GM21360 (cell line): ENCODE measurements at regions not wholly inside any gene's neighbourhood (a gene's known extent, or its start where the extent isn't known, plus 50 kb on each side); places are given as distances from the start of the nearest gene placed in this dataset.

Source experiments
- ATAC-seq: cut with Tn5 transposase; IDR thresholded peaks from one replicate; pipeline ENCODE4 v1.9.1; 2021; ENCODE audit warnings: mild to moderate bottlenecking, moderate library complexity; ENCODE audit not compliant: unreplicated experiment

DNA sequence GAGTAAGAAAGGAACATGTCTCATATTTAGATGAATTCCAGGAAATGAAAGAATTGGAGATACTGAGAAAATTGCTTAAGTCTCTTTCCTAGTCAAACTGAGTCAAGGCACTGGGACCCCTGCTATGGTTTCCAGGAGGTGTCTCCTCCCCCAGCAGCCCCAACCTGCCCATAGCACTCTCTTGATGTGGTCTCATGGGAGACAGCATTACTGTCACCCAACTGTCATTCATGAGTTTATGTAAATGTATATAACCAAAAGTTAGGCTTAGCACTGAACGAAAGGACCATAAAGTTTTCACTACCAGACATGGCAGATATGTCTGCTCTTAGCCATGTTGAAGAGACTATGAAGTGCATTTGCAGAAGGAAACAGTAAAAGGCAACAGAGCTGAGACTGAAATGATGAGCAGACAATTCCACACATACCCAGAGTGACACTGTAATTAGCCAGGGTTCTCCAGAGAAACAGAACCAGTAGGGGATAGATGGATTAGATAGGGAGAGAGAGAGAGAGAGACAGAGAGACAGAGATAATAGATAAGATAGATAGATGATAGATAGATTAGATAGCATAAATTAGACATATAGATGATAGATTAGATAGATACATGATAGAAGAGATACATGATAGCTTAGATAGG lies 328.1 kb downstream of the BRD1 start:
- no peak for ATAC-seq

DNA sequence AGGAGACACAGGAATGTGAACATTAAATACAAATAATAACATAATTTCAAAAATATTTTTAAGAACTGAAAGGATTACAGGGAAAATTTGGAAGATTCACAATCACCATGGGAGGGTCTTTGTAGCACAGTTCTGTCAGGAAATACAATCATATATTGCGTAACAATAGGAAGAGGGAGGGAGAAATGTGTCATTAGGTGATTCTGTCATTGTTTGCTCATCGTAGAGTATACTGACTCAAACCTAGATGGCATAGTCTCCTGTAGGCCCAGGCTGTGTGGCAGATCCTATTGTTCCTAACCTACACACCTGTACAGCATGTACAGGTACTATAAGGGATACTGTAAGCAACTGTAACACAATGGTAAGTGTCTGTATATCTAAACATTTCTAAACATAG lies 330.4 kb downstream of the BRD1 start:
- no peak for ATAC-seq

DNA sequence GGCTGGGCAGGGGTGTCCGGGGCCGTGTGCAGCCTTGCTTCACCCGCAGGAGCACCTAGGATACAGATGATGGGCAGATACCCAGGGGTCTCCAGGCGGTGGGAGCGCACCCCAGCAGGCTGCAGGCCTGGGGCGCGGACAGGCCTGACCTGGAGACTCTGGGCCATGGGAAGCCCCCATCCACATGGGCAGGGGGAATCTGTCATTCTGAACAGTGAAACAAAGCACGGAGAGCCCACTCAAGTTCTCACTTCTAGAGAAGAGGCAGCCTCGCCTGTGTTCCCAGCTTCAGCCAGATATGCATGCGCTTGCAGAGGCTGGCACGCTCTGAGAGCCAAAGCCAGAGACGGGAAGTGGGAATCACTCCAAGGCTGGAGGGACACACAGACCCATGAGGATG lies 333.1 kb downstream of the BRD1 start:
- no peak for ATAC-seq

DNA sequence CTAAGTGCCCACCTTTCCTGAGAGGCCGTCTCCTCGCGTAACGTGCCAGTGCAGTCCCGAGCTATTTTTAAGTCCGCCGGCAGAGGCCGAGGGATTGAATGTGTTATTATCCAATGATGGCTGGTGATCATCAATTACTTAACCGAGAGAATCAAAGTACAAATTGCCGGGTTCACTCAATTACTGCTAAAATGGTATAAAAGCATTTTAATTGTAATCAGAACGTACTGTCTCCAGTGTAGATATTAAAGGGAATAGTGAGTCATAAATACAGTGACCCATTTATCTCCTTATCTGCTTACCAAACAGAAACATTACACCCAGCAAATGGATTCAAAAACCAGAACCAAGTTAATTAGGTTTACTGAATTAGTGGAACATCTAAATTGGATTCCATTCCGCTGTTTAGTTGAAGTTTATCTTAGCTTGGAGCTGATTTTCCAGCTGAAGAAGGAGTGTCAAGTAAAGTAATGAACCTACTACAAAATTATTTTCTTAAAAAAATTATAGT lies 334.9 kb downstream of the BRD1 start:
- no peak for ATAC-seq

DNA sequence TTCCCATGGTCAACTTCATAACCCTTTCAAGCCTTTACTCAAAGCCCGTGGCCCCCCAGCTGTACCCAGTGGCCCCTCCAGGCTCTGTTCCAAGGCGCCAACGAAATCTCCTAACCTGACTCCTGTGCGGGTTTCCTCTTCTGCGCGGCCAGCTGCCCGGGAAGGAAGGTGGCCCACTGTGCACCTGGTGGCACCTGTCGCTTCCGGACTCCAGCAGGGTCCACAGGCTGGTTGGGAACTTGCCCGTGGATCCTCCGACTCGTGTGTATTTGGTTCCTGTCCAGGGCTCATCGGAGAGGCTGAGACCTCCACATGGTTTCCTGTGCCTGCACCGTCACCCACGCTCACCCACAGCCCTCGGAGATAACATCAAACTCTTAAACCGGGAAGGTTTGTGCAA lies 335.4 kb downstream of the BRD1 start:
- ATAC-seq, result no peak

DNA sequence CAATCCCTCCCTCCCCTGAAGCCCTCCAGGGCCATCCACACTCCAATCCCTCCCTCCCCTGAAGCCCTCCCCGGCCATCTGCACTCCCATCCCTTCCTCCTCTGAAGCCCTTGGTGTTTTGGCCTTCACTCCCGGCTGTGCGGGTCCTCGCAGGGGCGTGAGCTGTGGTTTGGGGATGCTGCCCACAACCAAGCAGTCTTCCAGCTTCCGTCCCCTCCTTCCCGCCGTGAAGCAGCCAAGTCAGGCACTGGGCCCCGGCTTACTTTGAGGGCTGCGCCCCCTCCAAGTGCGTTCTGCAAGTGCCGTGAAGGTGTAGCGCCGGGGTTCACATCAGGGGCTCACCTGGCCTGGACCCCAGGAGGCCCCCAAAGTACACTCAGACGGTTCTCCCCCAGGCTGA lies 335.9 kb downstream of the BRD1 start:
- ATAC-seq, result no peak

DNA sequence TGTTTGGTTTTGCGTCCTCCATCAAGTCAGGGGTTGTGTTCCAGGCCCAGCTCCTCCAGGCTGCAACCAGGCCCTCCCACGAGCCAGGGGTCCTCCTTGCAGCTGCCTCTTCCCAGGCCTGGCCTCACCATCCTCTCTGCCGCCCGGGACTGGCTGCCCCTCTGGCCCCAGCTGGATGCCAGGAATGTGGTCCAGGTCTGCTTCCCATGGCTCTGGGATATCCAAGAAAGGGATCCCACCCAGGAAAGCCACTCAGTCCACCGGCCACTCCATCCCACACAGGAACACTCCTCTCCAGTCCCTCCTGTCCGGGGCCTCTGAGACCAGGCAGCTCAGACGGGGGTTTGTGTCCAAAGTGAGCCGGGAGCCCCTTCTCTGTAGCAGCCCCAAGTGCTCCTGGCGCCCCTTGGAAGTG lies 336.4 kb downstream of the BRD1 start:
- no peak for ATAC-seq

DNA sequence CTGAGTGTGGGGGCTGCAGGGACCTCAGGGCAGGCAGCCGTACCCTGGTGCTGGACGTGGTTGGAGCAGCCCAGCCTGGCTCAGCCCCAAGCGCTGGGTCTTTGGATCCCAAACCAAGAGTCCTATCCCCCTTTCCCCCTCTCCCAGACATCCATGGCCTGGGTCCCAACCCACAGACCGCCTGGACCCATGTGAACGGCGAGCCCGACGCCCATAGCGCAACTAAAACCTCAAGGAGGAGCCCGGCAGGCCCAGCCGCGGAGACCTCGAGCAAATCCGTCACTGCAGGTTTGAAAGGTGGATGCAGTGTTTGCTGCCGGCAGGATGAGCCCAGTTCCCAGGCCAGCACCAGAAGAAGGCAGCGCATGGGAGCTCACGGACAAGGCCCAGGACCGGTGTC lies 337.0 kb downstream of the BRD1 start:
- no peak for ATAC-seq

DNA sequence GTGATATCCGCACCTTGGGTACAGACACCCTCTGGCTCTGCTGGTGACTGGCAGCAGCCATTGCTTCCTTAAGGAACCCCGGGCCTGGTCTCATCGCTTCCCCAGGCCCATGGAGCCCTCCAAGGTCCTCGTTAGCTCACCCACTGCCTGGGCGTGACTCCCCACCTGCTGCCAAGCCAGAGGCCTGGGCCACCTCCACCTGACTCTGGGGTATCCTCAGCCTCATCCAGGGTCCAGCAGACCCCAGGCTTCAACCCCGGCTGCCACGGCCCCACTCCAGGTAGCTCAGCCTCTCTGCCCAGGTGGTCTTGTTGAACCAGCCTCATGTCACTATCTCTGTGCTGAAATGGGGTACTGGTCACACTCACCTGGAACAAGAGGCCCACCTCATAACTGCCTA lies 337.9 kb downstream of the BRD1 start:
- no peak for ATAC-seq

DNA sequence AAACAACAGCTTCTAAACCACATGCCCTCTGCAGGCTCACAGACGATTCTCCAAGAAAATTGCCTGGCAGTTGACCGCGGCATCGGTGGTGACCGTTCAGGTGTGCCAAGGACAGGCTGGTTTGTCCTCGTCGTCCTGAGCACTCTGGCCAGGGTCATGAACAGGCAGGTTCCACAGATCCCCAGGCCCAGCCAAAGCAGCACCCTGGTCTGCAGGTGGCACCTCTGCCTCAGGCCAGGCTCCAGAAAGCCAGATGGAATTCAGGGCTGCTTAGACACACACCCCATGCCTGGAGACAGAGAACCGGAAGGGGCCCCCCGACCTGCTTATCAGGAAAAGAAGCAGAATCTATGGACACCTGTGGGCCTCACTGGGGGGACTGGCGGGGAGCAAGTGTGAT lies 338.7 kb downstream of the BRD1 start:
- ATAC-seq, result no peak

DNA sequence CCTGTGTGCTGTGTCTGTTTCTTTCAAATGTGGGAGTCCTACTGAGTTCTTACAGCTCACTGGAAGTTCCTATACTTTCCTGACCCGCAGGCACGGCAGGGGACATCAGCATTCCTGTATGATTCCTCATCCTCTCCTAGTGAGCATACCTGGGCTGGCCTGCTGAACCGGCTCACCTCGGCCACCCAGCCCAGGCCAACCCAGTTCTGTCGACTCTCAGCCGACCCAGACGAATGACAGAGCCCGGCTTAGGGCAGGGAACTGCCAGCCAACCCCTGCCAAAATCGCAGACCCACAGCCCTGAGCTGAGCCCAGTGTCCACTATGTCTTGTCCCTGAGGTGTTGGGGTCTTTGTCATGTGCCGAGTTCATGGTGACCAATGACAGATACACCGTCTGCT lies 339.7 kb downstream of the BRD1 start:
- ATAC-seq, result no peak

DNA sequence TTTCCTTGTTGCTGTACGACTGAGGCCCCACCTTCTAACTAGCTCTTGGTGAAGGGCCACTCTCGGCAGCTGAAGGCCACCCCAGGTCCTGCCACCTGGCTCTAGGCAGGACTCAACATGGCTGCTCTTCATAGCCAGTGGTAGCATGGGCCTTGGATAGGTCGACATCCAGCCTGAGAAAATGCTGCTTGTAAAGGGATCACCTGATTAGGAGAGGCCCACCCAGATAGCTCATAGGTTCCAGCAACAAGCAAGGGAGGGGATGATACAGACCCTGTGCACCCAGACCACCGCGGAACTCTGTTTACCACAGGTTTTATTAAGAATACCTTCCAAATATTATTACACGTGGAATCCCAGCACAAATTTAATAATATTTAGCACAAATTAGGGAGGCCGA lies 341.4 kb downstream of the BRD1 start:
- no peak for ATAC-seq

DNA sequence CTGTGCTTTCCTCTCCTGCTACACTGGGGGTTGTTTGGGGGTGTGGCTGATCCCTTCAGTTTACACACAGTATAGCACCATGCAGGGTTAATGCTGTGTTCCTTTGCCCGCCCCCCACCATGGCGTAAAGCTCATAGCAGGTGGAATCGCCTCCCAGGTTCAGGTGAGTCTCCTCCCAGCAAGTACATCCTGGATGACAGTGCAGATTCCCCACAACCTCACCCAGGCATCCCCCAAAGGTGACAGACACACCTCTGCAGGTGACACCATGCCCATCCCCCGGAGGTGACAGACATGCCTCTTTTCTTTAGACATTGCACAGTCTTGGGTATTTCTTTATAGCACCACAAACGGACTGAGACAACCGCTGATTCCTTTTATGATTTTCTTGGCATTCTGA lies 343.7 kb downstream of the BRD1 start:
- no peak for ATAC-seq

DNA sequence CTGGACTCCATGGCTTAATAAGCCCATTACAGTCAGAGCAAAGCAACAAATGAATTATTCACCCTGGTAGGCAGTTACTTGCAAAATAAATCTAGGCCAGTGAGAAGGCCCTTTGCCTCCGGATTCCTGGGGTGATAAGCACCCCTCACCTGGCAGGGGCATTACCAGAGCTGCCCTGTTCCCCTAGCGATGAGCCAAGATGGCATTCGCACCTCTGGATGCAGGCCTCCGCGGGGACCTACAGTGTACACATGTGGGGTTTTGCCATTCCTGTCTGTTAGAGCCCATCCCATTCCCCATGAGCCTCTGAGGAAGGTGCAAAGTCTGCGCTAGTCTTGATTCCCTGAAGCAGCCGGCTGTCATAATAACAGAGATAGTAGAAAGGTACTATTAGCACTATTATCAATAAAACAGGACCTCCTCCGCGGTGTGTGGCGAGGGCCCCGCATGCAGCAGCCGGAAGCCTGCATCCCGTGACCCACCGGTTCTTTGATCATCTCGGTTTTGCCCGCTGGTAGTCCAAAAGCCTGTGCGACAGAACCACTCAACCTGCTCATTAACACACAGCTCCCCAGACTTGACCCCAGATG lies 344.3 kb downstream of the BRD1 start:
- ATAC-seq, result no peak

DNA sequence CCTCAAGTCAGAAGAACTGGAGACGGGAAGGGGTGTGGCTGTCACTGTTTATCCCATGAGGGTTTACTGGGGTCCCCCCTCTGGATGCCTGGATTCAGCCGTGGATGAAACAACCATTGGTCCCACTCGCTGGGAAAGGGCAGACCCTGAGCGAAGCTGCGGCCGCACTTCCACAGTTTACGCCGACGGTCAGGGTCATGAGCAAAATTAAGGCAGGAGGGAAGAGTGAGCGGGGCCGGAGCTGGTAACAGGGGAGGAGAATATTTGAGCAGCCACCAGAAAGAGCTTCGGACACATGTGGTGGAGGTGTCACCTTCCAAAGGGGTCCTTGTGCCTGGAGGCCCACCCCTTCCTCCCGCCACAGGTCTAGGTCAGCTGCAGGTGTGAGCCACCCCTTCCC lies 344.9 kb downstream of the BRD1 start:
- ATAC-seq, result no peak

DNA sequence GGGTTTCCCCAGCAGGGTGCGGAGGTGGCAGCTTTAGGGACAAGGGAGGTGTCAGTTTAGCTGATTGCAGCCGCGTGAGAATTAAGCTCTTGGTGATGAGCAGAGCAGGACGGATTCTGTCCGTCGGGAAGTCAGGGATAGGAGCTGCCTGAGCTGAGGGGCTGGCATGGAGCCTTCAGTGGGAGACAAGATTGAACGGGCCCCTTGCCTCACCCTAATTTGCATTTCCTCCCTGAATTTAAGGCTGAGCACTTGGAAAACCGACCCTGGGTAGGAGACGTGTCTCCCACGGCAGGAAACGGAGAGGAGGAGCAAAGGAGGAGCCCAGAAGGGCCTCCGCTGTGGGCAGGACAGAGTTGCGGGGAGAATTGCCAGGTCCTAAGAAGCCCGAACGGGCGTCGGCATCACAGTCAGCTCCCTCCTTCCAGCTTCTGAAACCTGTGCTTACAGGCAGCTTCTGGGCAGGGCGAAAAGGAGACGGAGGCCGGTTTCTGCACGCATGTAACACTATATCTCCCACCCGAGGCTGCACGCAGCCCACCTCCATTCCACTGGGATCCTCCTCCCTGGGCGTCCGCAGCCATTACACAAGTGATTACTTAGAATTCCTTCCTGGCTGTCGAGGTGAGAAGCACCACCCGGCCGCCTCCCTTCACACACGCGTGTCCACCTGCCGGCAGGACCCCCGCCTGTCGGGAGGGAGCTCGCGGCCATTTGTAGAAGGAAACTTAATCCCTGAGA lies 345.8 kb downstream of the BRD1 start:
- ATAC-seq, result no peak

DNA sequence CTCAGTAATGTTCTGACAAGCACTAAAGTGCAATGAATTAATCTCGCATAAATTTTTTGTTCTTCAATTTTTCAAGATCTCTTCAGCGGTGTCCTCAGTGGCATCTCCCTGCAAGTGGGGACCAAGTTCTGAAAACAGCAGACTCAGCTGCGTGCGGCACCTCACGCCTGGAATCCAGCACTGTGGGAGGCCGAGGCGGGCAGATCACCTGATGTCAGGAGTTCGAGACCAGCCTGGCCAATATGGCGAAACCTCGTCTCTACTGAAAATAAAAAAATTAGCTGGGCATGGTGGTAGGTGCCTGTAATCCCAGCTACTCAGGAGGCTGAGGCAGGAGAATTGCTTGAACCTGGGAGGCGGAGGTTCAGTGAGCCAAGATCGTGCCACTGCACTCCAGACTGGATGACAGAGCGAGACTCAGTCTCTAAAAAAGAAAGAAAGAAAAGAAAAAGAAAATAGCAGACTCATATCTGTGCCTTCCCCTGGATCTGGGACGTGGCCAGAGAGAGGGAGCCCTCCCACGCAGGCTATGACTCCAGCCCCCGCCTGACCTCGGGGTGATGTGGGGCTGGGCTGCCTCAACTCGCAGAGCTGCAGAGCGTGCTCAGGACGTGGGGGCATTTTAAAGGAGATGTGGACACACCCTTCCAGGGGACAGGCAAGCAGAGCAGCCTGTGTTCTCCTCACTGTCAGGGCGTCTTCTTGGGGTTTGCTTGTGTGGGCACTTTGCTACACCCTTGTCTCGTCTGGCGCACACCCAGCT lies 346.6 kb downstream of the BRD1 start:
- ATAC-seq, result no peak

DNA sequence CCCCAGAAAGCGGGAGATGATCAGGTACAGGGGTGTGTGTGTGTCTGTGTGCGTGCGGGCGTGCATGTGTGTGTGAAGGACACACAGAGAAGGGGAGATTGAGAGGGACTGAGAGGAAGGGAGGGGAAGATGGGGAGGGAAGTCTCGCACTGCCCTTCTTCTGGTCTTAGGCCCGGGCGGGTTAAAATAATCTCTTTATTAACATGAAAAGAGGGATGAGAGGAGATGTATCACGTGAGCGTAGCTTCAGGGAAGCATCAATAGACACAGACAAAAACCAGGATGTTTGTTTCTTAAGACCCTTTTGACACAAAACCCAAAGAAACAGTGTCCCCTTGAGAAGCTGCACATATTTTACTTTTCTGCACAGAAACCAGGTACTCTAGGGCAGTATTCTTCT lies 347.3 kb downstream of the BRD1 start:
- no peak for ATAC-seq

DNA sequence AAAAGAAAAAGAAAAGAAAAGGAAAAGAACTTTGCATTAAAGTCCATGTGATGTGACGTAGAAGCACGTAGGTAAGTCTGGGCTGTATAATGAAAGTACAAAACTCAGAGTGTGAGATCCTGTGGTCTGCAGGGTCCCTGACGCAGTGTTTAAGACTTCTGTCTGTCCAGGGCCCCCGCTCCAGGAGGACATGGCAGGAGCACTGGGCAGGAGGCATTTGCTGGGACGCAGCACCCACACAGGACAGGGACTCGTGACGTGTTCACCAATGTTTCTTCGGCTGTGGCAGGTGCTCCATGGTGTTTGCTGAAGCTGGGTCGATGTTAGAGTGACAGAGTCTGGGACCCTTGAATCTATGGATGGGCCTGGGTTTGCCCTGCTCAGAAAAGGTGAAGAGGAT lies 348.1 kb downstream of the BRD1 start:
- ATAC-seq, result no peak

DNA sequence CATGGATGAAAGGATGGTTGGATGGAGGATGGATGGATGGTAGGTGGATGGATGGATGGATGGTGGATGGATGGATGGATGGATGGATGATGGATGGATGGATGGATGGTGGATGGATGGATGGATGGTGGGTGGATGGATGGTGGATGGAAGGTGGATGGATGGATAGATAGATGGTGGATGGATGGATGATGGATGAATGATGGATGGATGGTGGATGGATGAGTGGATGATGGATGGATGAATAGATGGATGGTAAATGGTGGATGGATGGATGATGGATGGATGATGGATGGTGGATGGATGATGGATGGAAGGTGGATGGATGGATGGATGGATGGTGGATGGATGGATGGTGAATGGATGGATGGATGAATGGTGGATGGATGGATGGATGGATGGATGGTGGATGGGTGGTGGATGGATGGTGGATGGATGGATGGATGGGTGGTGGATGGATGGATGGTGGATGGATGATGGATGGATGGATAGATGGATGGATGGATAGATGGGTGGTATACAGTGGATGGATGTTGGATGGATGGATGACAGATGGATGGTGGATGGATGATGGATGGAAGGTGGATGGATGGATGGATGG lies 350.8 kb downstream of the BRD1 start:
- ATAC-seq, result no peak

DNA sequence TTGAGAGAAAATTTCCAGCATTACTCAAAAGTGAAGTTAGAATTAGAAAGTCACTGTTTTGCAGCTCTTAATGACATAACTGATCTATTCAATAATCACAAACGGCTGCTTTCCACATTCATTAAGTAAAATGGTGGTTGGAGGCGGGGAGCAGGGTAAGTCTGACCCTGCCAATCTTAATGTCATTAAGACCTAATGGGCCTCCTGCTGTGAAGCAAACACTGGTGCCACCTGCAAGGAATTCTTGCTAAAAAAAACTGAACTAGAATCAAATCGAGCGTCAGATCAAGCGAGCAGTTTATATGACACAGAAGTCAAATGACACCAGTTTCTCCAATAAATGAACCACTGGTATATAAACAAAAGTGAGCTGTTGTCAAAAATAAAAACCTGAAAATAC lies 351.5 kb downstream of the BRD1 start:
- ATAC-seq, result no peak
